Stimulated activated CD8-positive, alpha-beta memory T cell treated with anti-CD3 and anti-CD28 coated beads, Interleukin-4, amount 100 ng/mL, for 4 hours (primary cell): ENCODE measurements at regions not wholly inside any gene's neighbourhood (a gene's known extent, or its start where the extent isn't known, plus 50 kb on each side); places are given as distances from the start of the nearest gene placed in this dataset.
"Not testable (repeated sequence)": the region's sequence is repeated elsewhere in the genome, so short reads cannot be mapped to it uniquely, and the experiment has no call there.

Source experiments
- DNase-seq, 2 donors: peaks; one replicate each; pipeline ENCODE4 v3.0.0-alpha.2; 2020; ENCODE audit warnings: low read depth in 2 of 2, low spot score in 1 of 2

- no peak for DNase-seq
Observed at GRCh38 chr18:43949291-43949690, 672.0 kb upstream of the SYT4 start.

- DNase-seq: no peak
Observed at GRCh38 chr18:43950062-43950461, 672.8 kb upstream of the SYT4 start.

- DNase-seq: no peak
Observed at GRCh38 chr18:43952398-43952797, 675.1 kb upstream of the SYT4 start.

DNA sequence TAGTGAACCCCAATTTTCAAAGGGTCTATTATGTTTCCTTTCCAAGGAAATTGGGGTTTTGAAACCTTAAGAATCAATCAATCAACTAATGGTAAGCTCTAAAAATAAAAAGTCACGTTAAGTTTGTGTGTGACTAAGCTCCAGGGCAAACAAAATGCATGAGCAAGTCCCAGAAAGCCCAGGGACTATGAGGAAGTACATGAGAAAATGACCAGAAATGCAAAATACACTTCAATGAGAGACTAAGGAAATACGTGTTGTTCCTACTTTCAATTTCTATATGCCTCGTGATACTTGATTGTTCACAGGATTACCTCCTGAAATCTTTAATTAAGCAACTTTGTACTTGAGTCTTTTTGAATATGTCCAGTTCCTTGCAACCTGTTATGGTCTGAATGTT lies 684.4 kb upstream of the SYT4 start:
- no peak for DNase-seq

- DNase-seq: no peak
Observed at GRCh38 chr18:43964666-43965065, 687.4 kb upstream of the SYT4 start.

DNA sequence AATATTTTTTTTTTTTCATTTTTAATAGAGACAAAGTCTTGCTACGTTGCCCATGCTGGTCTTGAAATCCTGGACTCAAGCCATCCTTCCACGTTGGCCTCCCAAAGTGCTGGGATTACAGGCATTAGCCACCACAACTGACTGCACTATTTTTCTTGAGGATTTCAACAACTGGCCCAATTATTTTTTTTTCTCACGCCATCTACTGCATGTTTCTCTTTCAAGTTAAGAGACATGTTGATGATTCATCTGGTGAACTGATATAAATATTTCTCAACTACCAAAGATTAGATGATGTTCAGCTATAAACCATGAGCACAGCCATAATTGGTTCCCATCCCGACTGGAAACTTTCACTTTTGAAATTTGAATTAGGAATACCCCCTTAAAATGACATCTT lies 688.4 kb upstream of the SYT4 start:
- no peak for DNase-seq

- DNase-seq: no peak
Observed at GRCh38 chr18:43970656-43971055, 693.4 kb upstream of the SYT4 start.

GRCh38 chr18:43978174-43978573 lies 700.9 kb upstream of the SYT4 start:
- no peak for DNase-seq

- DNase-seq: no peak
Observed at GRCh38 chr18:43982582-43982981, 698.1 kb upstream of the SETBP1 start.

DNA sequence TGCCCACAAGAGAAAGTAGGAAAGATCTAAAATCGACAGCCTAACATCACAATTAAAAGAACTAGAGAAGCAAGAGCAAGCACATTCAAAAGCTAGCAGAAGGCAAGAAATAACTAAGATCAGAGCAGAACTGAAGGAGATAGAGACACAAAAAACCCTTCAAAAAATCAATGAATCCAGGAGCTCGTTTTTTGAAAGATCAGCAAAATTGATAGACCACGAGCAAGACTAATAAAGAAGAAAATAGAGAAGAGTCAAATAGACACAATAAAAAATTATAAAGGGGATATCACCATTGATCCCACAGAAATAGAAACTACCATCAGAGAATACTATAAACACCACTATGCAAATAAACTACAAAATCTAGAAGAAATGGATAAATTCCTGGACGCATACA lies 693.6 kb upstream of the SETBP1 start:
- DNase-seq: not testable (repeated sequence)

- no peak for DNase-seq
Observed at GRCh38 chr18:43992741-43993140, 687.9 kb upstream of the SETBP1 start.

- no peak for DNase-seq
Observed at GRCh38 chr18:43994381-43994780, 686.3 kb upstream of the SETBP1 start.

GRCh38 chr18:44013871-44014270 lies 666.8 kb upstream of the SETBP1 start:
- no peak for DNase-seq

GRCh38 chr18:44025421-44025820 lies 655.3 kb upstream of the SETBP1 start:
- DNase-seq: no peak

- DNase-seq: no peak
Observed at GRCh38 chr18:44028109-44028508, 652.6 kb upstream of the SETBP1 start.

- no peak for DNase-seq
Observed at GRCh38 chr18:44031063-44031462, 649.6 kb upstream of the SETBP1 start.

DNA sequence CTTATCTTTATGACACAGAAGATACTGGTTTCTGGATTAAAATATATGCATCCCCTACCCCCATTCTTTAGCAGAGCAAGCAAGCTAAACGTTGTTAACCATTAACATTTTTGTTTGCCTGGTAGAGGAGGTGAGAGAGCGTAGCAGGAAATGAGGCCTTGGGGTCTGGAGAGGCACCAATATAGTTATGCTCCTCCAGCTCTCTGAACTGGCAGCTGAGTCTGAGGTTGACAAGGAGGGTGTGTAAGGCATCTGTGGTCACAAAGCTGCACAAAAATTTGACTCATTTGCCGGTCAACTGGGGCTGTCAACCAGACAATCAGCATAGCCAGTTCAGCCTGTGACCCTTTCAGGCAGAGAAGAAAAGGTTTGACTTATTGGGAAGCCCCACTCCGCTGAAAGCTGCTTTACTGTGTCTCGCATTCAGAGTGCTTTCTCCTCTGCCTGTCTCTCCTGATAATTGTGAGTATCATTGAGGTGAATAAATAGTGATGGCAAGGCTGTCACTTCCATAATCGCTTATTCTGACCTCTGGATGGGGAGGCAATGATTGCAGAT lies 647.5 kb upstream of the SETBP1 start:
- no peak for DNase-seq

DNA sequence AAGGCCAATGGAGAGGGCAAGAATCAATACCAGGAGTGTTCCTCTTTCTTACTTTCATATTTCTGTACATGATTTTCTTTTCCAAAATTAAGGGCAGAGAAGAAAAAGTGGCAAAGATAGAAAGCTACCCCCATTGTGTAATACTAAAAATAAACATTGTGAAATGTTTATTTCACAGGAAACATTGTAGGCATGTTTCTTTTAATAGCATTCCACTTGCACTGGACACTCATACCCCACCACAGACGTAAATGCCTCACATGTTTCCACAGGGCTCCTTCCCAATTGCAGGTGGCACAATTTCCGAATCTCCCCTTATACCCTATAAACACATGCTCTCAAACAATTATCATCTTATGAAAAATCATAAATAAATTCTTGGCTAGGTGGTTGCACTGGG lies 645.1 kb upstream of the SETBP1 start:
- DNase-seq: no peak

DNA sequence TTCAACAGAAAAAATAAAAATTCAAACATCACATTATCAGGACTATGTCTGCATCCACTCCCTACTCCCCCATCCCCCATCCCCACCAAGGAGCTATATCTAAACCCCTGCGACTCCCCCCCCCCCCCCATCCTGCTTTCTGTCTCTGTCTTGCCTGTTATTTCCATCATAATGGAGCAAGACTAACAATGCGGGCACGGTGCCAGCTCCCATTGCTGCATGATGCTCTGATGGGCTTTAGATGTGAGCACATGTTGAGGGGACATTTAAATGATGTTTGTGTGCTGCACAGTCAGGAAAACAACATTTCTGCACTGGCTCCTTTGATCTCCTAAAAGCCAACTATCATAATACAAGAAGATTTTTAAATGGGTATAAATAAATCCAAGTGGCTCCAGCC lies 644.2 kb upstream of the SETBP1 start:
- no peak for DNase-seq

- no peak for DNase-seq
Observed at GRCh38 chr18:44039216-44039615, 641.5 kb upstream of the SETBP1 start.

DNA sequence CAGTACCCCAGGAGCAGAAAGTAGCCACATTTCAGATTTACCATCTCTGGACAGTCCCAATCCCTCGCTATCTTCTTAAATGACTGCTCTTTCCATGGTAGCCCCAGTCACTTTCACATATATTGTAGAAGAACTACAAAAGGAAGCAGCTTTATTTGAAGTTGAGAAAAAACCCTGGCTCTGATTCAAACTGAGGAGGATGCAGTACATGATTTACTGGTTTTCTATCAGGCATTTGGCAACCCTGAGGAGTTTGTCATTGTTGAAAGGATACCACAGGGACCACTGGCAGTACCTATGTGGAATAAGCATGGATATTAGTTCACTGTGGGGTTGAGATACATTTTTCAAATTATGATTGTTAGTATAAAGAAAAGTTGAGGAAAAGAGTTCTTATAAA lies 640.9 kb upstream of the SETBP1 start:
- DNase-seq: no peak

GRCh38 chr18:44041553-44041952 lies 639.1 kb upstream of the SETBP1 start:
- DNase-seq: no peak

GRCh38 chr18:44041961-44042360 lies 638.7 kb upstream of the SETBP1 start:
- no peak for DNase-seq
